Calu3 (cell line): ENCODE measurements at regions not wholly inside any gene's neighbourhood (a gene's known extent, or its start where the extent isn't known, plus 50 kb on each side); places are given as distances from the start of the nearest gene placed in this dataset.
"Not testable (repeated sequence)": the region's sequence is repeated elsewhere in the genome, so short reads cannot be mapped to it uniquely, and the experiment has no call there.

Experiments
- BruUV-seq: library from RNA; stranded (reverse); fragments of 400-500 nt; replicated peaks from 2 replicates; lab custom pipeline; 2021; lab: Mats Ljungman, UMichigan
- CTCF ChIA-PET: fragments of 300-600 bp; sonication (Branson Sonifier 250); formaldehyde crosslinking; loops from one replicate; lab custom pipeline; 2022; ENCODE audit warnings: antibody characterized with exemption; lab: Charles Lee
- DNase-seq: peaks from one replicate; pipeline ENCODE4 v3.0.0; 2022
- H3K27ac Mint-ChIP-seq: one replicate; pipeline ENCODE4 v1.8.0; 2022; ENCODE audit warnings: mixed read lengths; ENCODE audit not compliant: unreplicated experiment
- H3K27me3 Mint-ChIP-seq: one replicate; pipeline ENCODE4 v1.8.0; 2022; ENCODE audit warnings: mixed read lengths; ENCODE audit not compliant: unreplicated experiment
- H3K36me3 Mint-ChIP-seq: one replicate; pipeline ENCODE4 v1.8.0; 2022; ENCODE audit warnings: mild to moderate bottlenecking, moderate library complexity, mixed read lengths; ENCODE audit not compliant: insufficient read depth, unreplicated experiment
- H3K4me1 Mint-ChIP-seq: one replicate; pipeline ENCODE4 v1.8.0; 2022; ENCODE audit warnings: mild to moderate bottlenecking, low read depth, mixed read lengths; ENCODE audit not compliant: unreplicated experiment
- H3K4me3 Mint-ChIP-seq: one replicate; pipeline ENCODE4 v1.8.0; 2022; ENCODE audit warnings: mild to moderate bottlenecking, low read depth, moderate library complexity, mixed read lengths; ENCODE audit not compliant: unreplicated experiment
- H3K9me3 Mint-ChIP-seq: one replicate; pipeline ENCODE4 v1.8.0; 2022; ENCODE audit warnings: low read depth, mixed read lengths; ENCODE audit not compliant: unreplicated experiment
- intact Hi-C: fragments of 100-400 bp; cut with micrococcal nuclease; formaldehyde crosslinking; loops from one replicate; pipeline ENCODE4 v1.10.0; 2022; ENCODE audit not compliant: unreplicated experiment
- TF ChIP-seq, protein P1 (sequence below): fragments of 200-600 bp; IDR thresholded peaks from one replicate; pipeline ENCODE4 v1.8.0; 2022; ENCODE audit warnings: antibody characterized with exemption; ENCODE audit not compliant: unreplicated experiment

DNA sequence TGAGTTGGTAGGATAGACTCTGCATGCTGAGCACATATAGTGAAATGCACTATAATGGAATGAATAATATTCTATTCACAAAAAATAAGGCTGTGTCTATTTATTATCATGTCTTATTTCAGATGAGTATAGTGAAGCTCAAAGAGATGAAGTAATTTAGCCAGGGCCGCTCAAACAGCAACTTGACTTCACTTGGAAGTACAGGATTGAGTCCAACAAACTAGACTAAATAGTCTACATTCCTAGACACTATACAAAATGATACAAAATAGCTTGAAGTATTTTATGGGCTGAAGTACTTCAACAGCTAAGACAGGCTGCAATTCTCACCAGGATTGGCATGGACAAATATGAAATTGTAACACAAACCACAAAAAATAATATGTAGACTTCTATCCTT, 144.5 kb upstream of the DST start:
- intact Hi-C loops: no loop called here
- TF ChIP-seq, protein P1, sequence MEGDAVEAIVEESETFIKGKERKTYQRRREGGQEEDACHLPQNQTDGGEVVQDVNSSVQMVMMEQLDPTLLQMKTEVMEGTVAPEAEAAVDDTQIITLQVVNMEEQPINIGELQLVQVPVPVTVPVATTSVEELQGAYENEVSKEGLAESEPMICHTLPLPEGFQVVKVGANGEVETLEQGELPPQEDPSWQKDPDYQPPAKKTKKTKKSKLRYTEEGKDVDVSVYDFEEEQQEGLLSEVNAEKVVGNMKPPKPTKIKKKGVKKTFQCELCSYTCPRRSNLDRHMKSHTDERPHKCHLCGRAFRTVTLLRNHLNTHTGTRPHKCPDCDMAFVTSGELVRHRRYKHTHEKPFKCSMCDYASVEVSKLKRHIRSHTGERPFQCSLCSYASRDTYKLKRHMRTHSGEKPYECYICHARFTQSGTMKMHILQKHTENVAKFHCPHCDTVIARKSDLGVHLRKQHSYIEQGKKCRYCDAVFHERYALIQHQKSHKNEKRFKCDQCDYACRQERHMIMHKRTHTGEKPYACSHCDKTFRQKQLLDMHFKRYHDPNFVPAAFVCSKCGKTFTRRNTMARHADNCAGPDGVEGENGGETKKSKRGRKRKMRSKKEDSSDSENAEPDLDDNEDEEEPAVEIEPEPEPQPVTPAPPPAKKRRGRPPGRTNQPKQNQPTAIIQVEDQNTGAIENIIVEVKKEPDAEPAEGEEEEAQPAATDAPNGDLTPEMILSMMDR: no peak
- H3K27me3 Mint-ChIP-seq: no peaks in the 10 kb centered on the region
- no peak overlapping the region for H3K4me3 Mint-ChIP-seq
- H3K9me3 Mint-ChIP-seq: peaks cover 8% of the 10 kb centered on the region
- no peak overlapping the region for H3K27ac Mint-ChIP-seq
- peaks cover 13% of the 10 kb centered on the region for H3K36me3 Mint-ChIP-seq
- CTCF ChIA-PET: no interaction called here
- no TSS peak for BruUV-seq
- DNase-seq: no peak
- peaks cover 38% of the 10 kb centered on the region for H3K4me1 Mint-ChIP-seq

DNA sequence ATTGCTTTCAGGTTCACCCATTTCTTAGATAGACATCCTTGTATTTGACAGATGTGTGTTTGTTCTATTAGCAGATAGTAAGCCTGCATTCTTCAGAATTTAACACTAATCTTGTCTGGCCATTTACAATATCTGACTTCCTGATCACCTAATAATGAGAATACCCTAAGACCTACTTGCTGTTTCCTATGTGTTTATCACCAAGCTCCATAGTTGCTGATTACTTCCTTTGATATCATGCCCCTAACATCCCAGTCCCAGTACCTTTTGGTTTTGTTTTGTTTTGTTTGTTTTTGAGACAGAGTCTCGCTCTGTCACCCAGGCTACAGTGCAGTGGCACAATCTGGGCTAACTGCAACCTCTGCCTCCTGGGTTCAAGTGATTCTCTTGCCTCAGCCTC, 143.6 kb upstream of the DST start:
- no TSS peak for BruUV-seq
- H3K27ac Mint-ChIP-seq: no peak overlapping the region

DNA sequence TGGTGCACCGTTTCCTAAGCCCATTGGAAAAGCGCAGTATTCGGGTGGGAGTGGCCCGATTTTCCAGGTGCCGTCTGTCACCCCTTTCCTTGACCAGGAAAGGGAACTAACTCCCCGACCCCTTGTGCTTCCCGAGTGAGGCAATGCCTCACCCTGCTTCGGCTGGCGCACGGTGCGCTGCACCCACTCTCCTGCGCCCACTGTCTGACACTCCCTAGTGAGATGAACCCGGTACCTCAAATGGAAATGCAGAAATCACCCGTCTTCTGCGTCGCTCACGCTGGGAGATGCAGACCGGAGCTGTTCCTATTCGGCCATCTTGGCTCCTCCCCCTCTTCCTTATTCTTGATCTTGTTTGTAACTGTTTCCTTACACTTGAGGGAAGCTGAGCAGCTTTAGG, 142.8 kb upstream of the DST start:
- peak overlapping the region; percentile 78 for H3K4me3 Mint-ChIP-seq
- peak overlapping the region; percentile 82 for H3K27ac Mint-ChIP-seq
- BruUV-seq, H3K27me3 Mint-ChIP-seq, CTCF ChIA-PET, intact Hi-C loops, DNase-seq, H3K9me3 Mint-ChIP-seq: not testable (repeated sequence)
- H3K36me3 Mint-ChIP-seq: peaks cover 13% of the 10 kb centered on the region
- peaks cover 21% of the 10 kb centered on the region for H3K4me1 Mint-ChIP-seq

More for the DNA sequence above, 143.6 kb upstream of the DST start:
- CTCF ChIA-PET: no interaction called here
- intact Hi-C loops: no loop called here
- Mint-ChIP-seq H3K9me3 (peaks cover 8% of the 10 kb centered on the region), H3K4me3 (no peak overlapping the region), H3K27me3 (no peaks in the 10 kb centered on the region), H3K4me1 (peaks cover 29% of the 10 kb centered on the region), H3K36me3 (peaks cover 13% of the 10 kb centered on the region)
- DNase-seq: no peak
- TF ChIP-seq, protein P1: no peak

DNA sequence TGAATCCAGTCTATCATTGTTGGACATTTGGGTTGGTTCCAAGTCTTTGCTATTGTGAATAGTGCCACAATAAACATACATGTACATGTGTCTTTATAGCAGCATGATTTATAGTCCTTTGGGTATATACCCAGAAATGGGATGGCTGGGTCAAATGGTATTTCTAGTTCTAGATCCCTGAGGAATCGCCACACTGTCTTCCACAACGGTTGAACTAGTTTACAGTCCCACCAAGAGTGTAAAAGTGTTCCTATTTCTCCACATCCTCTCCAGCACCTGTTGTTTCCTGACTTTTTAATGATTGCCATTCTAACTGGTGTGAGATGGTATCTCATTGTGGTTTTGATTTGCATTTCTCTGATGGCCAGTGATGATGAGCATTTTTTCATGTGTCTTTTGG, 137.4 kb upstream of the DST start:
- intact Hi-C loops, DNase-seq, H3K4me3 Mint-ChIP-seq, H3K4me1 Mint-ChIP-seq, CTCF ChIA-PET, H3K36me3 Mint-ChIP-seq, H3K27me3 Mint-ChIP-seq, H3K27ac Mint-ChIP-seq, BruUV-seq, H3K9me3 Mint-ChIP-seq: not testable (repeated sequence)

DNA sequence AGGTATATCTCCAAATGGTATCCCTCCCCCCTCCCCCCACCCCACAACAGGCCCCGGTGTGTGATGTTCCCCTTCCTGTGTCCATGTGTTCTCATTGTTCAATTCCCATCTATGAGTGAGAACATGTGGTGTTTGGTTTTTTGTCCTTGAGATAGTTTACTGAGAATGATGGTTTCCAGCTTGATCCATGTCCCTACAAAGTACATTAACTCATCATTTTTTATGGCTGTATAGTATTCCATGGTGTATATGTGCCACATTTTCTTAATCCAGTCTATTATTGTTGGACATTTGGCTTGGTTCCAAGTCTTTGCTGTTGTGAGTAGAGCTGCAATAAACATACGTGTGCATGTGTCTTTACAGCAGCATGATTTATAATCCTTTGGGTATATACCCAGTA, 135.8 kb upstream of the DST start:
- BruUV-seq, H3K36me3 Mint-ChIP-seq, H3K4me1 Mint-ChIP-seq, H3K27me3 Mint-ChIP-seq, H3K27ac Mint-ChIP-seq, H3K9me3 Mint-ChIP-seq, H3K4me3 Mint-ChIP-seq, CTCF ChIA-PET, DNase-seq, intact Hi-C loops: not testable (repeated sequence)

DNA sequence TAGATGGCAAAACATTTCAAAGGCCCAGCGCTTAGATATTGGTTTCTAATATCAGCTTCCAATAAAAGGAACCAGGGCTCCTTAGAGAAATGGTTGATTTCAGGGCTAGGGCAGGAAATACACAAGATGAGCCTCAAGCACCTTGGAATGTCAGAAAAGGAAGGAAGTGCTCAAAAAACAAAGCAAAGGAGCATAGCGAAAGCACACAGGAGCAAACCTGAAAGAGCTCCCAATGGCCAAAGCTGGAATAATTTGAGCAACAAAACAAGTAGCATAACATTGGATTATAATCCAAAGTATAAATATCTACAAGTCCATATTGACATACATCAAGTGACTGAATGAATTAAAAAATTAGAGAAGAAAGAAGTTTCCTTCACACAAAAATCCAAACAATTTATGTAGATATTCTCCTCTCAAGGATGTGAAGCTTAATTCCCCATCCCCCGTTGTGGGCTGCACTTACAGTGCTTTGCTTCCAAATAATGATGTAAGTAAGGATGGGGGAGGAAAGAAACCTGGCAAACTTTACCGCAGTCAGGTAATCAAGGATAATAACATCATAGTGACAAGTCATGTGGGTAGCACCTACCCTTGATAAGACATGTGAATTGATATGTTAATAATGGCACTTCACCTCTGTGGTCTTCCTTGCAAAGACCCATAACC, 132.9 kb upstream of the DST start:
- CTCF ChIA-PET: interaction anchor here (0.6 kb wide), 1 partner anchor 116 kb away, joined by 4 read pairs; no protein-coding TSS in a partner anchor
- peaks cover 3% of the 10 kb centered on the region for H3K9me3 Mint-ChIP-seq
- intact Hi-C loops: no loop called here
- H3K27me3 Mint-ChIP-seq: no peaks in the 10 kb centered on the region
- no TSS peak for BruUV-seq
- peaks cover 20% of the 10 kb centered on the region for H3K4me1 Mint-ChIP-seq
- H3K27ac Mint-ChIP-seq: no peak overlapping the region
- no peak for DNase-seq
- no peaks in the 10 kb centered on the region for H3K36me3 Mint-ChIP-seq
- TF ChIP-seq, protein P1: no peak
- H3K4me3 Mint-ChIP-seq: no peak overlapping the region
